IMR-90 (cell line): ENCODE measurements at regions not wholly inside any gene's neighbourhood (a gene's known extent, or its start where the extent isn't known, plus 50 kb on each side); places are given as distances from the start of the nearest gene placed in this dataset.

Experiments used
- ATAC-seq: fragments of 200-7000 bp; cut with Tn5 transposase; 2 replicates; pipeline ENCODE4 v1.9.1; 2020; ENCODE audit warnings: low read depth, mild to moderate bottlenecking, moderate library complexity
- BruUV-seq: library from RNA; stranded (reverse); fragments of 400-500 nt; replicated peaks from 2 replicates; lab custom pipeline; 2021; lab: Mats Ljungman, UMichigan
- CTCF ChIA-PET: fragments of 300-600 bp; formaldehyde crosslinking; extraction: SDS; loops from one replicate; lab custom pipeline; 2021; ENCODE audit warnings: antibody characterized with exemption; lab: Yijun Ruan, JAX
- POLR2A ChIA-PET: fragments of 300-600 bp; sonication (Branson Sonifier 250); formaldehyde crosslinking; loops from one replicate; lab custom pipeline; 2022; ENCODE audit warnings: antibody characterized with exemption; ENCODE audit not compliant: unreplicated experiment; lab: Charles Lee
- DNase-seq: peaks from one replicate; pipeline ENCODE4 v3.0.0; 2013
- H2AFZ ChIP-seq: replicated peaks from 2 replicates; pipeline ENCODE3; 2013; ENCODE audit warnings: low read length, mild to moderate bottlenecking; ENCODE audit not compliant: poor library complexity
- H2AK5ac ChIP-seq: 2 replicates; pipeline ENCODE4 v1.6.1; 2013; ENCODE audit warnings: low read depth, low read length, inconsistent platforms
- H2AK9ac ChIP-seq: replicated peaks from 2 replicates; pipeline ENCODE3; 2013; ENCODE audit warnings: mild to moderate bottlenecking, low read depth, low read length, moderate library complexity; ENCODE audit not compliant: poor library complexity
- H2BK120ac ChIP-seq: 2 replicates; pipeline ENCODE4 v1.6.1; 2013; ENCODE audit warnings: low read depth, low read length, inconsistent platforms
- H2BK15ac ChIP-seq: 3 replicates; pipeline ENCODE4 v1.6.1; 2013; ENCODE audit warnings: low read depth, low read length, inconsistent platforms
- H2BK20ac ChIP-seq: 2 replicates; pipeline ENCODE4 v1.6.1; 2013; ENCODE audit warnings: low read depth, mild to moderate bottlenecking, inconsistent platforms, low read length, moderate library complexity
- H2BK5ac ChIP-seq: 2 replicates; pipeline ENCODE4 v1.6.1; 2013; ENCODE audit warnings: mild to moderate bottlenecking, low read depth, low read length, inconsistent platforms; ENCODE audit not compliant: poor library complexity, severe bottlenecking
- H3K14ac ChIP-seq: replicated peaks from 2 replicates; pipeline ENCODE4 v1.6.1; 2013; ENCODE audit warnings: low read depth, low read length, inconsistent platforms
- H3K18ac ChIP-seq: 2 replicates; pipeline ENCODE4 v1.6.1; 2013; ENCODE audit warnings: low read depth, low read length, control low read depth
- H3K23ac ChIP-seq: 2 replicates; pipeline ENCODE4 v1.6.1; 2013; ENCODE audit warnings: low read depth, low read length, inconsistent platforms
- H3K27ac ChIP-seq: 2 replicates; pipeline ENCODE4 v1.5.1; 2013; ENCODE audit warnings: mild to moderate bottlenecking, control low read depth, low read length; ENCODE audit not compliant: insufficient read depth
- H3K27me3 ChIP-seq: 2 replicates; pipeline ENCODE4 v1.6.1; 2013; ENCODE audit warnings: low read length; ENCODE audit not compliant: control insufficient read depth, insufficient read depth
- H3K36me3 ChIP-seq: 2 replicates; pipeline ENCODE4 v1.6.1; 2013; ENCODE audit warnings: low read length, mixed read lengths; ENCODE audit not compliant: control insufficient read depth, insufficient read depth
- H3K4ac ChIP-seq: 2 replicates; pipeline ENCODE4 v1.6.1; 2013; ENCODE audit warnings: low read depth, low read length, inconsistent platforms
- H3K4me1 ChIP-seq: 2 replicates; pipeline ENCODE4 v1.6.1; 2013; ENCODE audit warnings: low read length, mixed read lengths; ENCODE audit not compliant: control insufficient read depth, insufficient read depth
- H3K4me2 ChIP-seq: 2 replicates; pipeline ENCODE4 v1.6.1; 2013; ENCODE audit warnings: low read depth, mild to moderate bottlenecking, control low read depth, low read length, moderate library complexity
- H3K4me3 ChIP-seq: 2 replicates; pipeline ENCODE4 v1.5.1; 2013; ENCODE audit warnings: low read depth, mild to moderate bottlenecking, control low read depth, low read length, moderate library complexity; ENCODE audit not compliant: insufficient read depth
- H3K56ac ChIP-seq: 2 replicates; pipeline ENCODE4 v1.6.1; 2013; ENCODE audit warnings: low read length, inconsistent platforms; ENCODE audit not compliant: insufficient read depth; ENCODE audit errors: extremely low read depth
- H3K79me1 ChIP-seq, 2 experiments: 2 replicates each; pipeline ENCODE4 v1.6.1; 2013; ENCODE audit warnings: low read length in 2 of 2, inconsistent platforms in 1 of 2, low read depth in 1 of 2
- H3K9ac ChIP-seq: 2 replicates; pipeline ENCODE4 v1.6.1; 2013; ENCODE audit warnings: low read depth, low read length, control low read depth
- H3K9me1 ChIP-seq: 2 replicates; pipeline ENCODE4 v1.6.1; 2013; ENCODE audit warnings: low read length, inconsistent platforms; ENCODE audit not compliant: insufficient read depth
- H3K9me3 ChIP-seq: 2 replicates; pipeline ENCODE4 v1.6.1; 2013; ENCODE audit warnings: low read length; ENCODE audit not compliant: control insufficient read depth, insufficient read depth
- H4K20me1 ChIP-seq: 2 replicates; pipeline ENCODE4 v1.6.1; 2013; ENCODE audit warnings: low read length, inconsistent platforms; ENCODE audit not compliant: insufficient read depth
- H4K5ac ChIP-seq: 2 replicates; pipeline ENCODE4 v1.6.1; 2013; ENCODE audit warnings: mild to moderate bottlenecking, low read depth, low read length, control low read depth
- H4K8ac ChIP-seq, 2 experiments: 2 replicates each; pipeline ENCODE4 v1.6.1; 2013; ENCODE audit warnings: low read depth in 2 of 2, low read length in 2 of 2, control low read depth in 1 of 2, inconsistent platforms in 1 of 2
- H4K91ac ChIP-seq: 2 replicates; pipeline ENCODE4 v1.6.1; 2013; ENCODE audit warnings: low read depth, low read length, inconsistent platforms; ENCODE audit not compliant: insufficient read depth
- BHLHE40 ChIP-seq: fragments of 150-350 bp; IDR thresholded peaks from 2 replicates; pipeline ENCODE4 v1.6.1; 2016; ENCODE audit warnings: mild to moderate bottlenecking, low read depth, low read length
- CEBPB ChIP-seq: IDR thresholded peaks from 2 replicates; pipeline ENCODE4 v1.6.1; 2012; ENCODE audit warnings: low read depth, low read length, improper control_type of control experiment
- CHD1 ChIP-seq: IDR thresholded peaks from 2 replicates; pipeline ENCODE4 v1.6.1; 2012; ENCODE audit warnings: low read depth, low read length, improper control_type of control experiment
- FOS ChIP-seq: fragments of 150-350 bp; IDR thresholded peaks from 2 replicates; pipeline ENCODE4 v1.6.1; 2016; ENCODE audit warnings: low read depth, low read length
- MAFK ChIP-seq: IDR thresholded peaks from 2 replicates; pipeline ENCODE4 v1.6.1; 2012; ENCODE audit warnings: low read depth, low read length, improper control_type of control experiment
- MAZ ChIP-seq: IDR thresholded peaks from 2 replicates; pipeline ENCODE4 v1.6.1; 2012; ENCODE audit warnings: low read depth, mild to moderate bottlenecking, low read length, improper control_type of control experiment, moderate library complexity, borderline replicate concordance
- MXI1 ChIP-seq: IDR thresholded peaks from 2 replicates; pipeline ENCODE4 v1.6.1; 2012; ENCODE audit warnings: low read depth, mild to moderate bottlenecking, low read length, moderate library complexity, borderline replicate concordance
- NFE2L2 ChIP-seq: fragments of 150-350 bp; IDR thresholded peaks from 2 replicates; pipeline ENCODE4 v1.6.1; 2016; ENCODE audit warnings: low read depth, mild to moderate bottlenecking, low read length
- POLR2A ChIP-seq: IDR thresholded peaks from 2 replicates; pipeline ENCODE4 v1.6.1; 2012; ENCODE audit warnings: mild to moderate bottlenecking, low read depth, low read length
- RAD21 ChIP-seq: IDR thresholded peaks from 2 replicates; pipeline ENCODE4 v1.6.1; 2012; ENCODE audit warnings: low read length, improper control_type of control experiment
- RCOR1 ChIP-seq: IDR thresholded peaks from 2 replicates; pipeline ENCODE4 v1.6.1; 2012; ENCODE audit warnings: mild to moderate bottlenecking, low read length, improper control_type of control experiment; ENCODE audit not compliant: insufficient replicate concordance
- RFX5 ChIP-seq: IDR thresholded peaks from 2 replicates; pipeline ENCODE4 v1.8.0; 2012; ENCODE audit warnings: low read depth, mild to moderate bottlenecking, low read length, moderate library complexity
- SMC3 ChIP-seq: fragments of 150-350 bp; IDR thresholded peaks from 2 replicates; pipeline ENCODE4 v1.6.1; 2016; ENCODE audit warnings: low read depth, mild to moderate bottlenecking, antibody characterized with exemption, low read length, moderate library complexity
- WGBS, 2 experiments: methylation state at CpG; one replicate each; pipeline versions ENCODE4 v1.1.5 to v1.1.7; 2013; ENCODE audit warnings: missing lambda C conversion rate in 2 of 2; ENCODE audit not compliant: insufficient read length in 1 of 2; ENCODE audit errors: extremely low coverage in 2 of 2; 5-methylcytosine and 5-hydroxymethylcytosine counted together
- dilution Hi-C: fragments of 300-500 bp; cut with HindIII; formaldehyde crosslinking; loops from one replicate; pipeline ENCODE4 v1.14.3; 2018; ENCODE audit warnings: low sequenced_read_pairs; ENCODE audit not compliant: unreplicated experiment
- in situ Hi-C: fragments of 300-500 bp; cut with MboI; formaldehyde crosslinking; loops from 3 replicates; pipeline ENCODE4 v1.14.3; 2019; ENCODE audit warnings: low sequenced_read_pairs, inconsistent platforms, mixed read lengths
- intact Hi-C: fragments of 100-400 bp; cut with micrococcal nuclease; formaldehyde crosslinking; loops from 2 replicates; pipeline ENCODE4 v1.10.0; 2022
- TF ChIP-seq, protein P1 (sequence below): conservative IDR thresholded peaks from 2 replicates; pipeline ENCODE4 v1.5.1; 2012; ENCODE audit warnings: mild to moderate bottlenecking, low read depth, low read length, improper control_type of control experiment
- TF ChIP-seq, protein P2 (sequence below): fragments of 150-350 bp; IDR thresholded peaks from 2 replicates; pipeline ENCODE4 v1.6.1; 2016; ENCODE audit warnings: low read depth, mild to moderate bottlenecking, low read length, moderate library complexity, borderline replicate concordance
- TF ChIP-seq, protein P3 (sequence below): fragments of 150-350 bp; IDR thresholded peaks from 2 replicates; pipeline ENCODE4 v1.6.1; 2017; ENCODE audit warnings: mild to moderate bottlenecking, antibody characterized with exemption, low read length, low read depth

DNA sequence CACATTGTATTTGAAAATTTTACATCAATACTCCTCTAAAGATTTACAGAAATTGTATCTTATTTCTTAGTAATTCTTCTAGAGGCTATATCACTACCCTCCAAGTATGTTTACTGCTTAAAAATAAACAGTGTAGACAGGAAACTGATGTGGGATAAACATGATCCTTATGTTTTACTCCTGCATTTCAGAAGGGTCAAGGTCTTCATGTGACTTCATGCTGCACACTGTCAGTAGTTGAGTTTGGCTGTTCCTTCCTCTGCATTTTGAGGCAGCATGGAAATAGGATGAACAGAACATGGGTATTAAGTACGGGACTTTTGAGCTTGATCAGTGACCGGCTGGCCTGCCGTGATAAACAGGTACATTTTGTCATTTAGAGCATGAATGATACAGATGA, 179.2 kb upstream of the FERMT1 start:
- no peak overlapping the region for H2BK5ac ChIP-seq
- no peak overlapping the region for H2BK120ac ChIP-seq
- CTCF ChIA-PET: interaction anchor here (0.5 kb wide), 1 partner anchor 38 kb away, joined by 3 read pairs; no protein-coding TSS in a partner anchor
- H3K56ac ChIP-seq: no peak overlapping the region
- no peaks in the 10 kb centered on the region for H3K9me3 ChIP-seq
- in situ Hi-C loops (no loop called here), intact Hi-C loops (no loop called here), dilution Hi-C loops (no loop called here)
- H3K4me2 ChIP-seq: no peak overlapping the region
- no CpG with 5 or more reads among the region's 3 CpGs for WGBS, 2 experiments
- H3K36me3 ChIP-seq: no peaks in the 10 kb centered on the region
- no peak overlapping the region for H4K5ac ChIP-seq
- no peaks in the 10 kb centered on the region for H4K20me1 ChIP-seq
- H3K4me1 ChIP-seq: no peaks in the 10 kb centered on the region
- no peak overlapping the region for H3K4me3 ChIP-seq
- no peak overlapping the region for H3K27ac ChIP-seq
- POLR2A ChIA-PET: no interaction called here
- TF ChIP-seq, protein P1, sequence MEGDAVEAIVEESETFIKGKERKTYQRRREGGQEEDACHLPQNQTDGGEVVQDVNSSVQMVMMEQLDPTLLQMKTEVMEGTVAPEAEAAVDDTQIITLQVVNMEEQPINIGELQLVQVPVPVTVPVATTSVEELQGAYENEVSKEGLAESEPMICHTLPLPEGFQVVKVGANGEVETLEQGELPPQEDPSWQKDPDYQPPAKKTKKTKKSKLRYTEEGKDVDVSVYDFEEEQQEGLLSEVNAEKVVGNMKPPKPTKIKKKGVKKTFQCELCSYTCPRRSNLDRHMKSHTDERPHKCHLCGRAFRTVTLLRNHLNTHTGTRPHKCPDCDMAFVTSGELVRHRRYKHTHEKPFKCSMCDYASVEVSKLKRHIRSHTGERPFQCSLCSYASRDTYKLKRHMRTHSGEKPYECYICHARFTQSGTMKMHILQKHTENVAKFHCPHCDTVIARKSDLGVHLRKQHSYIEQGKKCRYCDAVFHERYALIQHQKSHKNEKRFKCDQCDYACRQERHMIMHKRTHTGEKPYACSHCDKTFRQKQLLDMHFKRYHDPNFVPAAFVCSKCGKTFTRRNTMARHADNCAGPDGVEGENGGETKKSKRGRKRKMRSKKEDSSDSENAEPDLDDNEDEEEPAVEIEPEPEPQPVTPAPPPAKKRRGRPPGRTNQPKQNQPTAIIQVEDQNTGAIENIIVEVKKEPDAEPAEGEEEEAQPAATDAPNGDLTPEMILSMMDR: no peak
- TF ChIP-seq CHD1: no peak
- no peak for TF ChIP-seq FOS
- TF ChIP-seq, protein P2, sequence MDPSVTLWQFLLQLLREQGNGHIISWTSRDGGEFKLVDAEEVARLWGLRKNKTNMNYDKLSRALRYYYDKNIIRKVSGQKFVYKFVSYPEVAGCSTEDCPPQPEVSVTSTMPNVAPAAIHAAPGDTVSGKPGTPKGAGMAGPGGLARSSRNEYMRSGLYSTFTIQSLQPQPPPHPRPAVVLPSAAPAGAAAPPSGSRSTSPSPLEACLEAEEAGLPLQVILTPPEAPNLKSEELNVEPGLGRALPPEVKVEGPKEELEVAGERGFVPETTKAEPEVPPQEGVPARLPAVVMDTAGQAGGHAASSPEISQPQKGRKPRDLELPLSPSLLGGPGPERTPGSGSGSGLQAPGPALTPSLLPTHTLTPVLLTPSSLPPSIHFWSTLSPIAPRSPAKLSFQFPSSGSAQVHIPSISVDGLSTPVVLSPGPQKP: no peak
- no peak for TF ChIP-seq POLR2A
- TF ChIP-seq BHLHE40: no peak
- TF ChIP-seq MAZ: no peak
- TF ChIP-seq NFE2L2: no peak
- no peak for TF ChIP-seq RFX5
- TF ChIP-seq, protein P3, sequence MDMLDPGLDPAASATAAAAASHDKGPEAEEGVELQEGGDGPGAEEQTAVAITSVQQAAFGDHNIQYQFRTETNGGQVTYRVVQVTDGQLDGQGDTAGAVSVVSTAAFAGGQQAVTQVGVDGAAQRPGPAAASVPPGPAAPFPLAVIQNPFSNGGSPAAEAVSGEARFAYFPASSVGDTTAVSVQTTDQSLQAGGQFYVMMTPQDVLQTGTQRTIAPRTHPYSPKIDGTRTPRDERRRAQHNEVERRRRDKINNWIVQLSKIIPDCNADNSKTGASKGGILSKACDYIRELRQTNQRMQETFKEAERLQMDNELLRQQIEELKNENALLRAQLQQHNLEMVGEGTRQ: no peak
- no peak for TF ChIP-seq MAFK
- TF ChIP-seq CEBPB: no peak
- TF ChIP-seq RCOR1: no peak
- TF ChIP-seq RAD21: no peak
- no peak for TF ChIP-seq MXI1
- TF ChIP-seq SMC3: no peak
- H2AK9ac ChIP-seq: no peak overlapping the region
- no peak overlapping the region for H4K91ac ChIP-seq
- no peak overlapping the region for H2AFZ ChIP-seq
- H3K4ac ChIP-seq: no peak overlapping the region
- DNase-seq (no peak), ATAC-seq (no peak)
- no peak overlapping the region for H3K23ac ChIP-seq
- no TSS peak for BruUV-seq
- no peak overlapping the region for H3K14ac ChIP-seq
- H2AK5ac ChIP-seq: no peak overlapping the region
- H2BK20ac ChIP-seq: no peak overlapping the region
- H3K18ac ChIP-seq: no peak overlapping the region
- no peak overlapping the region for H4K8ac ChIP-seq
- H3K79me1 ChIP-seq: no peaks in the 10 kb centered on the region
- H3K9me1 ChIP-seq: no peaks in the 10 kb centered on the region
- H3K27me3 ChIP-seq: no peaks in the 10 kb centered on the region
- H3K9ac ChIP-seq: no peak overlapping the region
- H2BK15ac ChIP-seq: no peak overlapping the region
